ENCODE measurements at regions not wholly inside any gene's neighbourhood (a gene's known extent, or its start where the extent isn't known, plus 50 kb on each side); places are given as distances from the start of the nearest gene placed in this dataset.
"Not testable (repeated sequence)": the region's sequence is repeated elsewhere in the genome, so short reads cannot be mapped to it uniquely, and the experiment has no call there.

DNA sequence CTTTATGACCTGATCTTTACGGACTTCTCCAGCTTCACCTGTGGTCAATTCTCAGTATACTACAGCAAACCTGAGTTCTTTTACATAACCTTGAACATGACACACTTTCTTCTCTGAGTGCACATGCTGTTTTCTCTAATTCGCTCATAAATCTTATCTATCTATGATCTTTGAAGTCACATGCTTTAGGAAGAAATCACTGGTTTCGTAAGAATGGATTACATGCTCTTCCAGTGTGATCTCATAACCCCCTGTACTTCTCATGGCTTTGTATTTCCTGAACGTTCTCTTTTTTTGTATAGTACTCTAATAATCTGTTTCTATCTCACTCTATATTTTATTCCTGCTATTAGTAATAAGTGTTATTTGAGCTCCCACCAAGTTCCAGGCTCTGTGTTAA lies 1165.2 kb downstream of the TBL1XR1 start:
- DNase-seq, result no peak

DNA sequence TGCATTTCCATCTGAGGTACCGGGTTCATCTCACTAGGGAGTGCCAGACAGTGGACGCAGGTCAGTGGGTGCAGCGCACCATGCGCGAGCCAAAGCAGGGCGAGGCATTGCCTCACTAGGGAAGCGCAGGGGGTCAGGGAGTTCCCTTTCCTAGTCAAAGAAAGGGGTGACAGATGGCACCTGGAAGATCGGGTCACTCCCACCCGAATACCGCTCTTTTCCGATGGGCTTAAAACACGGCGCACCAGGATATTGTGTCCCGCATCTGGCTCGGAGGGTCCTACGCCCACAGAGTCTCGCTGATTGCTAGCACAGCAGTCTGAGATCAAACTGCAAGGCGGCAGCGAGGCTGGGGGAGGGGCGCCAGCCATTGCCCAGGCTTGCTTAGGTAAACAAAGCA lies 1157.1 kb downstream of the NAALADL2 start:
- not testable (repeated sequence) for DNase-seq

GRCh38 chr3:176015228-176015627 lies 1156.1 kb downstream of the NAALADL2 start:
- DNase-seq, result not testable (repeated sequence)

GRCh38 chr3:176009256-176009655 lies 1150.1 kb downstream of the NAALADL2 start:
- DNase-seq, result no peak

DNA sequence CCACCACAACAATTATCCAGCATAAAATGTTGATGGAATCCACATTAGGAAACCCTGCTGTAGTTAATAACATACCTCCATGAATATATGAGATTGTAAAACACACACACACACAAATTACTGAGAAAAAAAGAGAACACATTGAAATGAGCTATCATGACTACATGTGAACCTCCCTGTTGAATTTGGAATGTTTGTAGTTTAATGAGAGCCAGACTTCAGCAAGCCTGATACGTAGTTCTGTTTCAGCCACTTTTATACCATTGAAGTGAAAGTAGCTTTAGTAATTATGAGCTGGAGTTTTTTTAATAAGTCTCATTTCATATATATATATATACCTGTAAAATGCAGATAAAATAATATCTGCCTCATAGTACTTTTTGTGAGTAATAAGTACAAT lies 1146.4 kb downstream of the NAALADL2 start:
- DNase-seq, result no peak

DNA sequence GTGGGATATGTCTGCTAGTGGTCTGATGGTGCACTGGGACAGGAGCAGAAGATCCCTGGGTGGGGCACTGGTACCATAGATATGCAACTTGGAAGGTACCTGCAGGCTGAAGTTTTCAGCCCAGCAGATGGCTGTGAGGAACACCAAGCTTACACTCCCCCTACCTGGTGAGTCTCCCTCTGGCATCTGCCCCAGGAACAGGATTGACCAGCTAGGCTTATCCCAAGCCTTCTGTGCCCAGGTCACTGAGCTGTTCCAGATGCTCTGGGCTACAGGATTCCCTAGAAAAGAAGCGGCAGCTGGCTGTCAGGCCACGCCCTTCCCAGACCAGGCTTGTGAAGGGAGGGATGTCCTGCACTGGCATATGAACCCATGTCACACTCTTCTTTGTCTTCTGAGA lies 1130.0 kb downstream of the NAALADL2 start:
- DNase-seq, result peak; percentile 49 to 82

GRCh38 chr3:175988401-175988800 lies 1129.3 kb downstream of the NAALADL2 start:
- no peak for DNase-seq

DNA sequence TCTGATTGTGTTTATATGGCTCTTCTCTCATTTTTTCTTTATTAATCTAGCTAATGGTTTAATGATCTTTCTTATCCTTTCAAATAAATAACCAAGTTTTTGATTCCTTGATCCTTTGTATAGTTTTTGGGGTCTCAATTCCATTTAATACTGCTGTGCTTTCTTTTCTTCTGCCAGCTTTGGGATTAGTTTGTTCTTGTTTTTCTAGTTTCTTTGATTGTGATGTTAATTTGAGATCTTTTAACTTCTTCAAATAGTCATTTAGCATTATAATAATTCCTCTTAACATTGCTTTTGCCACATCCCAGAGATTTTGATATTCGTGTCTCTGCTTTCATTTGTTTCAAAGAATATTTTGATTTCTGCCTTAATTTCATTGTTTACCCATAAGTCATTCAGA lies 1126.6 kb downstream of the NAALADL2 start:
- no peak for DNase-seq

DNA sequence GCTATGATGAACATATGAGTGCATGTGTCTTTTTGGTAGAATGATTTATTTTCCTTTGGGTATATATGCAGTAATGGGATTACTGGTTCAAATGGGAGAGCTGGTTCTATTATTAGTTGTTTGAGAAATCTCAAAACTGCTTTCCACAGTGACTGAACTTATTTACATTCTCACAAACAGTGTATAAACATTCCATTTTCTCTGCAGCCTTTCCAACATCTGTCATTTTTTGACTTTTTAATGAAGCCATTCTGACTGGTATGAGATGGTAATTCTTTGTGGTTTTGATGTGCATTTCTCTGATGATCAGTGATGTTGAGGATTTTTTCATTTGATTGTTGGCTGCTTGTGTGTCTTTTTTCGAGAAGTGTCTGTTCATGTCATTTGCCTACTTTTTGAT lies 1124.2 kb downstream of the NAALADL2 start:
- no peak for DNase-seq

GRCh38 chr3:175980486-175981090 lies 1121.5 kb downstream of the NAALADL2 start:
- no peak for DNase-seq

DNA sequence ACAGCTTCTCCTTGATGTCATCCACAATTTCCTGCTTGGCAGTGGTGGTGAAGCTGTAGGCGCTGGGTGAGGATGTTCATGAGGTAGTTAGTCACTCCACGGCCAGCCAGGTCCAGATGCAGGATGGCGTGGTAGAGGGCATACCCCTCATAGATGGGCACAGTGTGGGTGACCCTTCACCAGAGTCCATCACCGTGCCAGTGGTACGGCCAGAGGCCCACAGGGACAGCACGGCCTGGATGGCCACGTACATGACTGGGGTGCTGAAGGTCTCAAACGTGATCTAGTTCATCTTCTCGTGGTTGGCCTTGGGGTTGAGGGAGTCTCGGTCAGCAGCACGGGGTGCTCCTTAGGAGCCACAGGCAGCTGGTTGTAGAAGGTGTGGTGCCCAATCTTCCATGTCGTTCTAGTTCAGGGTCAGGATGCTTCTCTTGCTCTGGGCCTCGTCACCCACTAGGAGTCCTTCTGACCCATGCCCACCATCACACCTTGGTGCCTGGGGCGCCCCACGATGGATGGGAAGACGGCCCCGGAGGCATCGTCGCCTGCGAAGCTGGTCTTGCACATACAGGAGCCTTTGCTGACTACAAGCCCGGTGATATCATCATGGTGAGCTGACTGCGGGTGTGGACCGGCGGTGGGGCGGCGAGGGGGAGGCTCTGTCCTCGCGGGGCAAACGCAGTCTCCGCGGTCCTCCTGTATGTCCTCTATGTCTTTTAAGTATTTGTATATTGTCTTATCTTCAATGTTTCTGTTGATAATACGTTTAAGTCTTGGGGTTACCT lies 1119.0 kb downstream of the NAALADL2 start:
- no peak for DNase-seq

DNA sequence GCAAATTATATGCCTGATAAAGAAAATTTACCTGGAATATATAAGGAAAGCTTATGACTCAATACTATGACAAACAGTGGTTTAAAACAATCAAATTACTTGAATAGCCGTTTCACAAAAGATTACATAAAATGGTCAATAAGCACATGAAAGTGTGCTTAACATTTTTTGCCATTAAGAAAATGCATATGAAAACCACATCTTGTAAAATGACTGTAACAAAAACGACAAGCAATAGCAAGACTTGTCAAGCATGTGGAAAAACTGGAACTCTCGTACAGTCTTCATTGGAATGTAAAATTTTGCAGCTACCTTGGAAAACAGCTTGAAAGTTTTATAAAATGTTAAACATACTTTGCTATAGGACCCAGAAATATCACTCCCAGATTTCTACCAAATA lies 1110.3 kb downstream of the NAALADL2 start:
- DNase-seq, result no peak

DNA sequence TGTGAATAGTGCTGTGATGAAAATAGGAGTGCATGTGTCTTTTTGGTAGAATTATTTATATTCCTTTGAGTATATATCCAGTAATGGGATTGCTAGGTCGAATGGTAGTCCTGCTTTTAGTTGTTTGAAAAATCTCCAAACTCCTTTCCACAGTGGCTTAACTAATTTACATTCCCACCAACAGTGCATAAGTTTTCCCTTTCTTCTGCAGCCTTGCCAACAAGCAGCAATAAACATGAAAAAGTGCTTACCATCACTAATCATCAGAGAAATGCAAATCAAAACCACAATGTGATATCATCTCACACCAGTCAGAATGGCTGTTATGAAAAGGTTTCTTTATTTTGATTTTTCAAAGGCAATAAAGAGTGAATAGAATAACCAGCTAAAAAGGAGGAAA lies 1105.9 kb downstream of the NAALADL2 start:
- no peak for DNase-seq

GRCh38 chr3:175957427-175957826 lies 1098.3 kb downstream of the NAALADL2 start:
- no peak for DNase-seq

GRCh38 chr3:175956964-175957363 lies 1097.8 kb downstream of the NAALADL2 start:
- peak; percentile 9 to 48 for DNase-seq

- no peak for DNase-seq
Observed at GRCh38 chr3:175951047-175951694, 1092.0 kb downstream of the NAALADL2 start.

GRCh38 chr3:175948041-175948440 lies 1088.9 kb downstream of the NAALADL2 start:
- no peak for DNase-seq

- peak; percentile 57 to 79 for DNase-seq
Observed at GRCh38 chr3:175941352-175941751, 1082.2 kb downstream of the NAALADL2 start.

GRCh38 chr3:175940881-175941280 lies 1081.7 kb downstream of the NAALADL2 start:
- peak in 1 of 2 experiments; percentile 100 for DNase-seq

GRCh38 chr3:175940243-175940642 lies 1081.1 kb downstream of the NAALADL2 start:
- peak; percentile 96 to 99 for DNase-seq

DNA sequence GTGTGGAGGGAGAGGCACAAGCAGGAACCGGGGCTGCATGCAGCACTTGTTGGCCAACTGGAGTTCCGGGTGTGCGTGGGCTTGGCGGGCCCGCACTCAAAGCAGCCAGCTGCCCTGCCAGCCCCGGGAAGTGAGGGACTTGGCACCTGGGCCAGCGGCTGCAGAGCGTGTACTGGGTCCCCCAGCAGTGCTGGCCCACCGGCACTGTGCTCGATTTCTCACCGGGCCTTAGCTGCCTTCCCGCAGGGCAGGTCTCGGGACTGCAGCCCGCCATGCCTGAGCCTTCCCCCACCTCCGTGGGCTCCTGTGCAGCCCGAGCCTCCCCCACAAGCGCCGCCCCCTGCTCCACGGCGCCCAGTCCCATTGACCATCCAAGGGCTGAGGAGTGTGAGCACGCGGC lies 1078.2 kb downstream of the NAALADL2 start:
- DNase-seq, result not testable (repeated sequence)

- no peak for DNase-seq
Observed at GRCh38 chr3:175932586-175932985, 1073.5 kb downstream of the NAALADL2 start.

- no peak for DNase-seq
Observed at GRCh38 chr3:175919133-175919532, 1060.0 kb downstream of the NAALADL2 start.

Data from NCI-H524 (cell line).